DND-41 (cell line): ENCODE measurements at regions not wholly inside any gene's neighbourhood (a gene's known extent, or its start where the extent isn't known, plus 50 kb on each side); places are given as distances from the start of the nearest gene placed in this dataset.

Source experiments
- ATAC-seq: fragments of 200-7000 bp; cut with Tn5 transposase; 3 replicates; pipeline ENCODE4 v1.9.1; 2021; ENCODE audit warnings: low read depth; ENCODE audit not compliant: insufficient read depth
- DNase-seq: peaks from one replicate; pipeline ENCODE4 v3.0.0-alpha.2; 2020
- H2AFZ ChIP-seq: 2 replicates; pipeline ENCODE4 v1.6.0; 2012; ENCODE audit warnings: low read depth, low read length
- H3K27ac ChIP-seq: 2 replicates; pipeline ENCODE4 v1.5.1; 2012; ENCODE audit warnings: low read length, inconsistent platforms
- H3K27me3 ChIP-seq: fragments of 200-600 bp; sonication (generic); 2 replicates; pipeline ENCODE4 v1.6.0; 2012; ENCODE audit warnings: low read length, mild to moderate bottlenecking, inconsistent platforms; ENCODE audit not compliant: insufficient read depth, poor library complexity
- H3K36me3 ChIP-seq: 2 replicates; pipeline ENCODE4 v1.5.1; 2012; ENCODE audit warnings: low read length, inconsistent platforms; ENCODE audit not compliant: insufficient read depth
- H3K4me1 ChIP-seq: 2 replicates; pipeline ENCODE4 v1.5.1; 2012; ENCODE audit warnings: mild to moderate bottlenecking, low read length; ENCODE audit not compliant: insufficient read depth
- H3K4me2 ChIP-seq: 2 replicates; pipeline ENCODE4 v1.6.0; 2012; ENCODE audit warnings: mild to moderate bottlenecking, moderate library complexity, low read length, inconsistent platforms; ENCODE audit not compliant: insufficient read depth
- H3K4me3 ChIP-seq, 2 experiments: fragments of 200-600 bp in 1 of 2; shearing (Covaris generic) in 1 of 2; 2 replicates each; pipeline ENCODE4 v1.5.1; 2012 to 2016; ENCODE audit warnings: inconsistent platforms in 2 of 2, low read length in 2 of 2, mild to moderate bottlenecking in 2 of 2, low read depth in 1 of 2, moderate library complexity in 1 of 2
- H3K79me2 ChIP-seq: 2 replicates; pipeline ENCODE4 v1.6.0; 2012; ENCODE audit warnings: low read length, inconsistent platforms; ENCODE audit not compliant: insufficient read depth
- H3K9ac ChIP-seq: 2 replicates; pipeline ENCODE4 v1.6.0; 2012; ENCODE audit warnings: low read depth, mild to moderate bottlenecking, inconsistent platforms, low read length, moderate library complexity
- H3K9me3 ChIP-seq: 2 replicates; pipeline ENCODE4 v1.5.1; 2012; ENCODE audit warnings: low read length, moderate library complexity, mild to moderate bottlenecking, inconsistent platforms; ENCODE audit not compliant: insufficient read depth, severe bottlenecking
- H4K20me1 ChIP-seq: 2 replicates; pipeline ENCODE4 v1.6.0; 2012; ENCODE audit warnings: low read length; ENCODE audit not compliant: insufficient read depth
- EZH2 ChIP-seq: IDR thresholded peaks from 3 replicates; pipeline ENCODE4 v1.6.1; 2012; ENCODE audit warnings: borderline replicate concordance, low read depth, mild to moderate bottlenecking, moderate library complexity, low read length, inconsistent platforms; ENCODE audit not compliant: severe bottlenecking
- TF ChIP-seq, protein P1 (sequence below): IDR thresholded peaks from 2 replicates; pipeline ENCODE4 v1.5.1; 2012; ENCODE audit warnings: borderline replicate concordance, low read length, moderate library complexity, mild to moderate bottlenecking; ENCODE audit not compliant: poor library complexity, severe bottlenecking; ENCODE audit errors: extremely low read depth

DNA sequence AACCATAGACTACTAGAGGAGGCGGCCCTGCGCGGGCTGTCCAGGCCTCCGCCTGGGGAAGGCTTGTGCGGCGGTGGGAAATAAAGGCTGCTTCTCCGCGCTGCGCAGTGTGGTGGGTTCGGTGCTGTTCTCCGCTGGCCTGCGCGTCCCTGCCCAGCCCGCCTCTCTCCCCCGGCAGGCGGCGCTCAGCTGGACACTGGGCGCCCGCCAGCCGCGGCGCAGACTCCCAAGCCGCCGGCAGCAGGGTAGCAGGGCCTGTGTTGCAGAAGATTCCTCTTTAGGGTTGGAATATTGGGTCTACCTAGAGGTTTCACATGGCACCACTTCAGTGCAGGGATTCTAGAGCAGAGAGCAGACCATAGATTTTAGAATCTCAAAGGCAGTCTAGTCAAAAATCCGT lies 66.1 kb upstream of the ZPBP start:
- no peak overlapping the region for H3K27ac ChIP-seq
- no peaks in the 10 kb centered on the region for H3K36me3 ChIP-seq
- no peak overlapping the region for H3K4me3 ChIP-seq
- TF ChIP-seq, protein P1, sequence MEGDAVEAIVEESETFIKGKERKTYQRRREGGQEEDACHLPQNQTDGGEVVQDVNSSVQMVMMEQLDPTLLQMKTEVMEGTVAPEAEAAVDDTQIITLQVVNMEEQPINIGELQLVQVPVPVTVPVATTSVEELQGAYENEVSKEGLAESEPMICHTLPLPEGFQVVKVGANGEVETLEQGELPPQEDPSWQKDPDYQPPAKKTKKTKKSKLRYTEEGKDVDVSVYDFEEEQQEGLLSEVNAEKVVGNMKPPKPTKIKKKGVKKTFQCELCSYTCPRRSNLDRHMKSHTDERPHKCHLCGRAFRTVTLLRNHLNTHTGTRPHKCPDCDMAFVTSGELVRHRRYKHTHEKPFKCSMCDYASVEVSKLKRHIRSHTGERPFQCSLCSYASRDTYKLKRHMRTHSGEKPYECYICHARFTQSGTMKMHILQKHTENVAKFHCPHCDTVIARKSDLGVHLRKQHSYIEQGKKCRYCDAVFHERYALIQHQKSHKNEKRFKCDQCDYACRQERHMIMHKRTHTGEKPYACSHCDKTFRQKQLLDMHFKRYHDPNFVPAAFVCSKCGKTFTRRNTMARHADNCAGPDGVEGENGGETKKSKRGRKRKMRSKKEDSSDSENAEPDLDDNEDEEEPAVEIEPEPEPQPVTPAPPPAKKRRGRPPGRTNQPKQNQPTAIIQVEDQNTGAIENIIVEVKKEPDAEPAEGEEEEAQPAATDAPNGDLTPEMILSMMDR, result no peak
- TF ChIP-seq EZH2, result no peak
- H3K79me2 ChIP-seq, result no peaks in the 10 kb centered on the region
- peaks cover 18% of the 10 kb centered on the region for H3K4me1 ChIP-seq
- H2AFZ ChIP-seq, result no peak overlapping the region
- no peak overlapping the region for H3K9ac ChIP-seq
- H3K27me3 ChIP-seq, result no peaks in the 10 kb centered on the region
- no peaks in the 10 kb centered on the region for H4K20me1 ChIP-seq
- no peaks in the 10 kb centered on the region for H3K9me3 ChIP-seq
- no peak overlapping the region for H3K4me2 ChIP-seq
- ATAC-seq (no peak), DNase-seq (no peak)

GRCh38 chr7:50156706-50157105 lies 63.7 kb upstream of the ZPBP start:
- no peaks in the 10 kb centered on the region for H3K27me3 ChIP-seq
- H3K9ac ChIP-seq, result no peak overlapping the region
- no peak overlapping the region for H3K4me2 ChIP-seq
- H2AFZ ChIP-seq, result 0 out of 2 replicates have a peak overlapping the region, but pooled peaks have one; percentile 3
- ATAC-seq (peak; percentile 36; the same call in 1 of the 3 replicates), DNase-seq (no peak)
- no peak for TF ChIP-seq EZH2
- TF ChIP-seq, protein P1, result no peak
- no peaks in the 10 kb centered on the region for H4K20me1 ChIP-seq
- H3K27ac ChIP-seq, result peak overlapping the region; percentile 8; the same call in 1 of the 2 replicates
- H3K36me3 ChIP-seq, result no peaks in the 10 kb centered on the region
- H3K79me2 ChIP-seq, result no peaks in the 10 kb centered on the region
- H3K9me3 ChIP-seq, result no peaks in the 10 kb centered on the region
- H3K4me1 ChIP-seq, result peaks cover 22% of the 10 kb centered on the region
- H3K4me3 ChIP-seq, result no peak overlapping the region

DNA sequence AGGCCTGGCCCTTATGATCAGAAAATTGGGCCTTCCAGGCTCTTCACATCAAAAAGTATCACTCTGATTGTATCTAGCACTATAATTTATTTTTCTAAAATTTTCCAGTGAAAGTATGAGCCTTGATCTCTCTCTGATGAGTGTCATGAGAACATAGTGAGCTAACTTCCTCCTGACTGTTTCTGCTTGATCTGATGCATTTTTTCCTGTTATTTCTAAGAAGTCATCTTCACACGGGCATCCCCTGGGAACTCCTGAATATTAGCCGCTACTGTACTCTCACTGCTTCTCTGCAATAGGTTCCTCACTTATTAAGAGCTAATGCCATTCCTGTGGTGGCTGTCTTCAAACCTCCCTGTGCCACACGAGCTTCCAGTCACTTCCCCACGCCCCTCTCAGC lies 63.1 kb upstream of the ZPBP start:
- ATAC-seq, result peak; percentile 32; the same call in 2 of the 3 replicates
- Histone ChIP-seq H3K79me2 (no peaks in the 10 kb centered on the region), H2AFZ (no peak overlapping the region), H3K27me3 (no peaks in the 10 kb centered on the region), H3K4me3 (no peak overlapping the region), H3K9me3 (no peaks in the 10 kb centered on the region), H3K4me2 (no peak overlapping the region), H3K27ac (peak overlapping the region; percentile 8; the same call in 1 of the 2 replicates), H3K9ac (no peak overlapping the region), H3K4me1 (peaks cover 22% of the 10 kb centered on the region), H3K36me3 (no peaks in the 10 kb centered on the region), H4K20me1 (no peaks in the 10 kb centered on the region)
- TF ChIP-seq, protein P1, result no peak
- no peak for TF ChIP-seq EZH2
- no peak for DNase-seq

DNA sequence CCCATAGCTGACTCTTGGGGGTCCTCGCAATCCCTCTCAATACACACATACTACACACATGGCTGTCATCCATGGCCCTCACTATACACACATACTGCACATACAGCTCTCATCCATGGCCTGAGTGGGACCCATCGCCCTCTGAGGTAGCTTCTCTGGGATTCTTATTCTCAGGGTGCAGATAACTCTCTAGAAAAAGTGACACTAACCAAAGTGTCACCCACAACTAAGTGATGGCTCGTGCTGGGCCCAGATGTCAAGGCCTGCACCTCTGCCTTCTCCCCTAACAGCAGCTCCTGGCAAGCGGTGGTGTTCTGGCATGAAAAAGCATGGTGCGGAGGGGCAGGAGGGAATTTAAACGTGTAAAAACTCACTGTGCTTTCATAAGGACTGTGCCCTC lies 62.7 kb upstream of the ZPBP start:
- no peak overlapping the region for H3K9ac ChIP-seq
- H3K79me2 ChIP-seq, result no peaks in the 10 kb centered on the region
- H4K20me1 ChIP-seq, result no peaks in the 10 kb centered on the region
- DNase-seq (no peak), ATAC-seq (peak; percentile 20; the same call in 1 of the 3 replicates)
- no peaks in the 10 kb centered on the region for H3K27me3 ChIP-seq
- H3K9me3 ChIP-seq, result no peaks in the 10 kb centered on the region
- no peak overlapping the region for H3K4me2 ChIP-seq
- TF ChIP-seq, protein P1, result no peak
- no peak for TF ChIP-seq EZH2
- H3K36me3 ChIP-seq, result no peaks in the 10 kb centered on the region
- H2AFZ ChIP-seq, result no peak overlapping the region
- peaks cover 22% of the 10 kb centered on the region for H3K4me1 ChIP-seq
- H3K4me3 ChIP-seq, result no peak overlapping the region
- peak overlapping the region; percentile 32; the same call in 1 of the 2 replicates for H3K27ac ChIP-seq
